WTC11 (cell line): ENCODE measurements at regions not wholly inside any gene's neighbourhood (a gene's known extent, or its start where the extent isn't known, plus 50 kb on each side); places are given as distances from the start of the nearest gene placed in this dataset.

Source experiments
- ELF4 ChIP-seq: sonication (generic); formaldehyde crosslinking; IDR thresholded peaks from 2 replicates; pipeline ENCODE4 v1.8.1; 2022; ENCODE audit warnings: low read depth, mild to moderate bottlenecking, moderate library complexity, missing genetic modification reagents
- ESRRA ChIP-seq: sonication (generic); formaldehyde crosslinking; IDR thresholded peaks from 2 replicates; pipeline ENCODE4 v1.8.1; 2022; ENCODE audit warnings: mild to moderate bottlenecking, missing genetic modification reagents, borderline replicate concordance
- IRF1 ChIP-seq: sonication (generic); formaldehyde crosslinking; IDR thresholded peaks from 2 replicates; pipeline ENCODE4 v1.8.0; 2023; ENCODE audit warnings: missing genetic modification reagents
- KAT7 ChIP-seq: sonication (generic); formaldehyde crosslinking; IDR thresholded peaks from 2 replicates; pipeline ENCODE4 v1.8.1; 2023; ENCODE audit warnings: missing genetic modification reagents, mild to moderate bottlenecking, borderline replicate concordance
- NFE2L1 ChIP-seq: sonication (generic); formaldehyde crosslinking; IDR thresholded peaks from 2 replicates; pipeline ENCODE4 v1.8.1; 2023; ENCODE audit warnings: missing genetic modification reagents
- NR2C2 ChIP-seq: sonication (generic); formaldehyde crosslinking; IDR thresholded peaks from 2 replicates; pipeline ENCODE4 v1.8.0; 2022; ENCODE audit warnings: mild to moderate bottlenecking, missing genetic modification reagents
- SMAD3 ChIP-seq: sonication (generic); formaldehyde crosslinking; IDR thresholded peaks from 2 replicates; pipeline ENCODE4 v1.8.0; 2022; ENCODE audit warnings: missing genetic modification reagents, mild to moderate bottlenecking, borderline replicate concordance
- USF2 ChIP-seq: sonication (generic); formaldehyde crosslinking; IDR thresholded peaks from 2 replicates; pipeline ENCODE4 v1.8.1; 2023; ENCODE audit warnings: mild to moderate bottlenecking, missing genetic modification reagents, moderate library complexity
- ZNF317 ChIP-seq: sonication (generic); formaldehyde crosslinking; IDR thresholded peaks from 2 replicates; pipeline ENCODE4 v1.8.1; 2023; ENCODE audit warnings: low read depth, mild to moderate bottlenecking, moderate library complexity, missing genetic modification reagents, borderline replicate concordance
- TF ChIP-seq, protein P1 (sequence below): fragments of 200-600 bp; IDR thresholded peaks from 2 replicates; pipeline ENCODE4 v1.8.0; 2022; ENCODE audit warnings: antibody characterized with exemption
- TF ChIP-seq, protein P2 (sequence below): sonication (generic); formaldehyde crosslinking; IDR thresholded peaks from 2 replicates; pipeline ENCODE4 v1.8.1; 2022; ENCODE audit warnings: mild to moderate bottlenecking, missing genetic modification reagents, moderate library complexity, borderline replicate concordance
- TF ChIP-seq, protein P3 (sequence below): sonication (generic); formaldehyde crosslinking; IDR thresholded peaks from 2 replicates; pipeline ENCODE4 v1.8.0; 2022; ENCODE audit warnings: mild to moderate bottlenecking, missing genetic modification reagents
- TF ChIP-seq, protein P4 (sequence below): sonication (generic); formaldehyde crosslinking; IDR thresholded peaks from 2 replicates; pipeline ENCODE4 v1.8.1; 2023; ENCODE audit warnings: mild to moderate bottlenecking, missing genetic modification reagents, moderate library complexity

DNA sequence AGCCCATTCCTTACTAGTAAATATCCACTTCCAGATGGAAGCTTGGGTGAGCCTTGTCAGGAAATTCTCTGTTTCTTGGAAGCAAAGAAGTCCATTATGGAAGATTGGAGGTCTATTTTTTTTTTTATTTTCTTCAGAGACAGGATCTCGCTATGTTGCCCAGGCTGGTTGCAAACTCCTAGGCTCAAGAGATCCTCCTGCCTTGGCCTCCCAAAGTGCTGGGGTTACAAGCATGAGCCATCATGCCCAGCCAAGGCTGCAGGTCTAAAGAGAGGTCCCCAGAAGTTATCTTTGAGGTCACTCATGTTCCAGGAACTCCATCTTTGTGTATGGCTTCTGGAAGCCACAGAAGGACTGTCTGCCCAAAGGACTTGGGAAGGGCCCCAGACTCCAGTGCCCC, 255.3 kb downstream of the LY86 start:
- TF ChIP-seq, protein P1, sequence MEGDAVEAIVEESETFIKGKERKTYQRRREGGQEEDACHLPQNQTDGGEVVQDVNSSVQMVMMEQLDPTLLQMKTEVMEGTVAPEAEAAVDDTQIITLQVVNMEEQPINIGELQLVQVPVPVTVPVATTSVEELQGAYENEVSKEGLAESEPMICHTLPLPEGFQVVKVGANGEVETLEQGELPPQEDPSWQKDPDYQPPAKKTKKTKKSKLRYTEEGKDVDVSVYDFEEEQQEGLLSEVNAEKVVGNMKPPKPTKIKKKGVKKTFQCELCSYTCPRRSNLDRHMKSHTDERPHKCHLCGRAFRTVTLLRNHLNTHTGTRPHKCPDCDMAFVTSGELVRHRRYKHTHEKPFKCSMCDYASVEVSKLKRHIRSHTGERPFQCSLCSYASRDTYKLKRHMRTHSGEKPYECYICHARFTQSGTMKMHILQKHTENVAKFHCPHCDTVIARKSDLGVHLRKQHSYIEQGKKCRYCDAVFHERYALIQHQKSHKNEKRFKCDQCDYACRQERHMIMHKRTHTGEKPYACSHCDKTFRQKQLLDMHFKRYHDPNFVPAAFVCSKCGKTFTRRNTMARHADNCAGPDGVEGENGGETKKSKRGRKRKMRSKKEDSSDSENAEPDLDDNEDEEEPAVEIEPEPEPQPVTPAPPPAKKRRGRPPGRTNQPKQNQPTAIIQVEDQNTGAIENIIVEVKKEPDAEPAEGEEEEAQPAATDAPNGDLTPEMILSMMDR, result no peak
- TF ChIP-seq ESRRA (CRISPR knock-in tag), result no peak
- no peak for TF ChIP-seq USF2 (CRISPR knock-in tag)
- TF ChIP-seq NR2C2 (CRISPR knock-in tag), result no peak
- no peak for TF ChIP-seq SMAD3 (CRISPR knock-in tag)
- TF ChIP-seq, protein P2, sequence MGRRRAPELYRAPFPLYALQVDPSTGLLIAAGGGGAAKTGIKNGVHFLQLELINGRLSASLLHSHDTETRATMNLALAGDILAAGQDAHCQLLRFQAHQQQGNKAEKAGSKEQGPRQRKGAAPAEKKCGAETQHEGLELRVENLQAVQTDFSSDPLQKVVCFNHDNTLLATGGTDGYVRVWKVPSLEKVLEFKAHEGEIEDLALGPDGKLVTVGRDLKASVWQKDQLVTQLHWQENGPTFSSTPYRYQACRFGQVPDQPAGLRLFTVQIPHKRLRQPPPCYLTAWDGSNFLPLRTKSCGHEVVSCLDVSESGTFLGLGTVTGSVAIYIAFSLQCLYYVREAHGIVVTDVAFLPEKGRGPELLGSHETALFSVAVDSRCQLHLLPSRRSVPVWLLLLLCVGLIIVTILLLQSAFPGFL (CRISPR knock-in tag), result no peak
- TF ChIP-seq, protein P3, sequence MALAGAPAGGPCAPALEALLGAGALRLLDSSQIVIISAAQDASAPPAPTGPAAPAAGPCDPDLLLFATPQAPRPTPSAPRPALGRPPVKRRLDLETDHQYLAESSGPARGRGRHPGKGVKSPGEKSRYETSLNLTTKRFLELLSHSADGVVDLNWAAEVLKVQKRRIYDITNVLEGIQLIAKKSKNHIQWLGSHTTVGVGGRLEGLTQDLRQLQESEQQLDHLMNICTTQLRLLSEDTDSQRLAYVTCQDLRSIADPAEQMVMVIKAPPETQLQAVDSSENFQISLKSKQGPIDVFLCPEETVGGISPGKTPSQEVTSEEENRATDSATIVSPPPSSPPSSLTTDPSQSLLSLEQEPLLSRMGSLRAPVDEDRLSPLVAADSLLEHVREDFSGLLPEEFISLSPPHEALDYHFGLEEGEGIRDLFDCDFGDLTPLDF (CRISPR knock-in tag), result no peak
- TF ChIP-seq KAT7, result no peak
- no peak for TF ChIP-seq NFE2L1
- TF ChIP-seq IRF1 (CRISPR knock-in tag), result no peak
- no peak for TF ChIP-seq ELF4 (CRISPR knock-in tag)
- TF ChIP-seq, protein P4, sequence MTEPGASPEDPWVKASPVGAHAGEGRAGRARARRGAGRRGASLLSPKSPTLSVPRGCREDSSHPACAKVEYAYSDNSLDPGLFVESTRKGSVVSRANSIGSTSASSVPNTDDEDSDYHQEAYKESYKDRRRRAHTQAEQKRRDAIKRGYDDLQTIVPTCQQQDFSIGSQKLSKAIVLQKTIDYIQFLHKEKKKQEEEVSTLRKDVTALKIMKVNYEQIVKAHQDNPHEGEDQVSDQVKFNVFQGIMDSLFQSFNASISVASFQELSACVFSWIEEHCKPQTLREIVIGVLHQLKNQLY (CRISPR knock-in tag), result no peak
- TF ChIP-seq ZNF317 (CRISPR knock-in tag), result no peak
